IMR-90 (cell line): ENCODE measurements at regions not wholly inside any gene's neighbourhood (a gene's known extent, or its start where the extent isn't known, plus 50 kb on each side); places are given as distances from the start of the nearest gene placed in this dataset.

Source experiments
- ATAC-seq: fragments of 200-7000 bp; cut with Tn5 transposase; 2 replicates; pipeline ENCODE4 v1.9.1; 2020; ENCODE audit warnings: low read depth, mild to moderate bottlenecking, moderate library complexity
- BruUV-seq: library from RNA; stranded (reverse); fragments of 400-500 nt; replicated peaks from 2 replicates; lab custom pipeline; 2021; lab: Mats Ljungman, UMichigan
- CTCF ChIA-PET: fragments of 300-600 bp; formaldehyde crosslinking; extraction: SDS; loops from one replicate; lab custom pipeline; 2021; ENCODE audit warnings: antibody characterized with exemption; lab: Yijun Ruan, JAX
- POLR2A ChIA-PET: fragments of 300-600 bp; sonication (Branson Sonifier 250); formaldehyde crosslinking; loops from one replicate; lab custom pipeline; 2022; ENCODE audit warnings: antibody characterized with exemption; ENCODE audit not compliant: unreplicated experiment; lab: Charles Lee
- DNase-seq: peaks from one replicate; pipeline ENCODE4 v3.0.0; 2013
- H2AFZ ChIP-seq: replicated peaks from 2 replicates; pipeline ENCODE3; 2013; ENCODE audit warnings: low read length, mild to moderate bottlenecking; ENCODE audit not compliant: poor library complexity
- H2AK5ac ChIP-seq: 2 replicates; pipeline ENCODE4 v1.6.1; 2013; ENCODE audit warnings: low read depth, low read length, inconsistent platforms
- H2AK9ac ChIP-seq: replicated peaks from 2 replicates; pipeline ENCODE3; 2013; ENCODE audit warnings: mild to moderate bottlenecking, low read depth, low read length, moderate library complexity; ENCODE audit not compliant: poor library complexity
- H2BK120ac ChIP-seq: 2 replicates; pipeline ENCODE4 v1.6.1; 2013; ENCODE audit warnings: low read depth, low read length, inconsistent platforms
- H2BK15ac ChIP-seq: 3 replicates; pipeline ENCODE4 v1.6.1; 2013; ENCODE audit warnings: low read depth, low read length, inconsistent platforms
- H2BK20ac ChIP-seq: 2 replicates; pipeline ENCODE4 v1.6.1; 2013; ENCODE audit warnings: low read depth, mild to moderate bottlenecking, inconsistent platforms, low read length, moderate library complexity
- H2BK5ac ChIP-seq: 2 replicates; pipeline ENCODE4 v1.6.1; 2013; ENCODE audit warnings: mild to moderate bottlenecking, low read depth, low read length, inconsistent platforms; ENCODE audit not compliant: poor library complexity, severe bottlenecking
- H3K14ac ChIP-seq: replicated peaks from 2 replicates; pipeline ENCODE4 v1.6.1; 2013; ENCODE audit warnings: low read depth, low read length, inconsistent platforms
- H3K18ac ChIP-seq: 2 replicates; pipeline ENCODE4 v1.6.1; 2013; ENCODE audit warnings: low read depth, low read length, control low read depth
- H3K23ac ChIP-seq: 2 replicates; pipeline ENCODE4 v1.6.1; 2013; ENCODE audit warnings: low read depth, low read length, inconsistent platforms
- H3K27ac ChIP-seq: 2 replicates; pipeline ENCODE4 v1.5.1; 2013; ENCODE audit warnings: mild to moderate bottlenecking, control low read depth, low read length; ENCODE audit not compliant: insufficient read depth
- H3K27me3 ChIP-seq: 2 replicates; pipeline ENCODE4 v1.6.1; 2013; ENCODE audit warnings: low read length; ENCODE audit not compliant: control insufficient read depth, insufficient read depth
- H3K36me3 ChIP-seq: 2 replicates; pipeline ENCODE4 v1.6.1; 2013; ENCODE audit warnings: low read length, mixed read lengths; ENCODE audit not compliant: control insufficient read depth, insufficient read depth
- H3K4ac ChIP-seq: 2 replicates; pipeline ENCODE4 v1.6.1; 2013; ENCODE audit warnings: low read depth, low read length, inconsistent platforms
- H3K4me1 ChIP-seq: 2 replicates; pipeline ENCODE4 v1.6.1; 2013; ENCODE audit warnings: low read length, mixed read lengths; ENCODE audit not compliant: control insufficient read depth, insufficient read depth
- H3K4me2 ChIP-seq: 2 replicates; pipeline ENCODE4 v1.6.1; 2013; ENCODE audit warnings: low read depth, mild to moderate bottlenecking, control low read depth, low read length, moderate library complexity
- H3K4me3 ChIP-seq: 2 replicates; pipeline ENCODE4 v1.5.1; 2013; ENCODE audit warnings: low read depth, mild to moderate bottlenecking, control low read depth, low read length, moderate library complexity; ENCODE audit not compliant: insufficient read depth
- H3K56ac ChIP-seq: 2 replicates; pipeline ENCODE4 v1.6.1; 2013; ENCODE audit warnings: low read length, inconsistent platforms; ENCODE audit not compliant: insufficient read depth; ENCODE audit errors: extremely low read depth
- H3K79me1 ChIP-seq, 2 experiments: 2 replicates each; pipeline ENCODE4 v1.6.1; 2013; ENCODE audit warnings: low read length in 2 of 2, inconsistent platforms in 1 of 2, low read depth in 1 of 2
- H3K9ac ChIP-seq: 2 replicates; pipeline ENCODE4 v1.6.1; 2013; ENCODE audit warnings: low read depth, low read length, control low read depth
- H3K9me1 ChIP-seq: 2 replicates; pipeline ENCODE4 v1.6.1; 2013; ENCODE audit warnings: low read length, inconsistent platforms; ENCODE audit not compliant: insufficient read depth
- H3K9me3 ChIP-seq: 2 replicates; pipeline ENCODE4 v1.6.1; 2013; ENCODE audit warnings: low read length; ENCODE audit not compliant: control insufficient read depth, insufficient read depth
- H4K20me1 ChIP-seq: 2 replicates; pipeline ENCODE4 v1.6.1; 2013; ENCODE audit warnings: low read length, inconsistent platforms; ENCODE audit not compliant: insufficient read depth
- H4K5ac ChIP-seq: 2 replicates; pipeline ENCODE4 v1.6.1; 2013; ENCODE audit warnings: mild to moderate bottlenecking, low read depth, low read length, control low read depth
- H4K8ac ChIP-seq, 2 experiments: 2 replicates each; pipeline ENCODE4 v1.6.1; 2013; ENCODE audit warnings: low read depth in 2 of 2, low read length in 2 of 2, control low read depth in 1 of 2, inconsistent platforms in 1 of 2
- H4K91ac ChIP-seq: 2 replicates; pipeline ENCODE4 v1.6.1; 2013; ENCODE audit warnings: low read depth, low read length, inconsistent platforms; ENCODE audit not compliant: insufficient read depth
- BHLHE40 ChIP-seq: fragments of 150-350 bp; IDR thresholded peaks from 2 replicates; pipeline ENCODE4 v1.6.1; 2016; ENCODE audit warnings: mild to moderate bottlenecking, low read depth, low read length
- MAFK ChIP-seq: IDR thresholded peaks from 2 replicates; pipeline ENCODE4 v1.6.1; 2012; ENCODE audit warnings: low read depth, low read length, improper control_type of control experiment
- MAZ ChIP-seq: IDR thresholded peaks from 2 replicates; pipeline ENCODE4 v1.6.1; 2012; ENCODE audit warnings: low read depth, mild to moderate bottlenecking, low read length, improper control_type of control experiment, moderate library complexity, borderline replicate concordance
- POLR2A ChIP-seq: IDR thresholded peaks from 2 replicates; pipeline ENCODE4 v1.6.1; 2012; ENCODE audit warnings: mild to moderate bottlenecking, low read depth, low read length
- RAD21 ChIP-seq: IDR thresholded peaks from 2 replicates; pipeline ENCODE4 v1.6.1; 2012; ENCODE audit warnings: low read length, improper control_type of control experiment
- RCOR1 ChIP-seq: IDR thresholded peaks from 2 replicates; pipeline ENCODE4 v1.6.1; 2012; ENCODE audit warnings: mild to moderate bottlenecking, low read length, improper control_type of control experiment; ENCODE audit not compliant: insufficient replicate concordance
- WGBS, 2 experiments: methylation state at CpG; one replicate each; pipeline versions ENCODE4 v1.1.5 to v1.1.7; 2013; ENCODE audit warnings: missing lambda C conversion rate in 2 of 2; ENCODE audit not compliant: insufficient read length in 1 of 2; ENCODE audit errors: extremely low coverage in 2 of 2; 5-methylcytosine and 5-hydroxymethylcytosine counted together
- dilution Hi-C: fragments of 300-500 bp; cut with HindIII; formaldehyde crosslinking; loops from one replicate; pipeline ENCODE4 v1.14.3; 2018; ENCODE audit warnings: low sequenced_read_pairs; ENCODE audit not compliant: unreplicated experiment
- in situ Hi-C: fragments of 300-500 bp; cut with MboI; formaldehyde crosslinking; loops from 3 replicates; pipeline ENCODE4 v1.14.3; 2019; ENCODE audit warnings: low sequenced_read_pairs, inconsistent platforms, mixed read lengths
- intact Hi-C: fragments of 100-400 bp; cut with micrococcal nuclease; formaldehyde crosslinking; loops from 2 replicates; pipeline ENCODE4 v1.10.0; 2022

GRCh38 chr7:86207740-86208139 lies 436.0 kb upstream of the GRM3 start:
- no peak overlapping the region for H3K4ac ChIP-seq
- H4K5ac ChIP-seq = no peak overlapping the region
- H2AK5ac ChIP-seq = no peak overlapping the region
- no peak overlapping the region for H2BK120ac ChIP-seq
- no peaks in the 10 kb centered on the region for H3K4me1 ChIP-seq
- no peak overlapping the region for H2AFZ ChIP-seq
- intact Hi-C loops = no loop called here
- no peaks in the 10 kb centered on the region for H3K79me1 ChIP-seq
- ChIA-PET CTCF (no interaction called here), POLR2A (no interaction called here)
- no peak overlapping the region for H3K18ac ChIP-seq
- no peak for ATAC-seq
- no CpG with 5 or more reads among the region's 3 CpGs for WGBS, 2 experiments
- no peak overlapping the region for H3K14ac ChIP-seq
- peaks cover 20% of the 10 kb centered on the region for H3K9me3 ChIP-seq
- BruUV-seq = no TSS peak
- H3K9me1 ChIP-seq = no peaks in the 10 kb centered on the region
- H4K20me1 ChIP-seq = no peaks in the 10 kb centered on the region
- H3K4me3 ChIP-seq = no peak overlapping the region
- no peak overlapping the region for H4K91ac ChIP-seq
- no peak for DNase-seq
- no peak overlapping the region for H4K8ac ChIP-seq
- dilution Hi-C loops = no loop called here
- H3K9ac ChIP-seq = no peak overlapping the region
- in situ Hi-C loops = no loop called here
- H3K36me3 ChIP-seq = no peaks in the 10 kb centered on the region
- H2BK5ac ChIP-seq = no peak overlapping the region
- H2AK9ac ChIP-seq = no peak overlapping the region
- H2BK20ac ChIP-seq = no peak overlapping the region
- TF ChIP-seq RCOR1 = no peak
- no peak for TF ChIP-seq MAFK
- TF ChIP-seq BHLHE40 = no peak
- TF ChIP-seq POLR2A = no peak
- TF ChIP-seq MAZ = no peak
- TF ChIP-seq RAD21 = no peak
- no peak overlapping the region for H3K27ac ChIP-seq
- no peak overlapping the region for H2BK15ac ChIP-seq
- H3K56ac ChIP-seq = no peak overlapping the region
- H3K23ac ChIP-seq = no peak overlapping the region
- H3K4me2 ChIP-seq = no peak overlapping the region
- no peaks in the 10 kb centered on the region for H3K27me3 ChIP-seq
